ENCODE measurements at regions not wholly inside any gene's neighbourhood (a gene's known extent, or its start where the extent isn't known, plus 50 kb on each side); places are given as distances from the start of the nearest gene placed in this dataset.

- no peaks in the 10 kb centered on the region for H3K79me1 ChIP-seq (ENCODE audit: low read depth in 1 of 2, low read length in 2 of 2)
- CTCF ChIA-PET = no interaction called here
- BruUV-seq (replicated peaks) = no TSS peak
Observed at GRCh38 chr4:10303291-10303690, 153.9 kb downstream of the ZNF518B start.

More at GRCh38 chr4:10303291-10303690, 153.9 kb downstream of the ZNF518B start:
- TF ChIP-seq MAZ (IDR thresholded peaks at IDR 0.05; ENCODE audit: borderline replicate concordance, low read depth, low read length) = no peak
- no peak for TF ChIP-seq RAD21 (IDR thresholded peaks at IDR 0.05; ENCODE audit: low read length)
- no peak for TF ChIP-seq ELK1 (IDR thresholded peaks at IDR 0.05; ENCODE audit: borderline replicate concordance, low read depth, low read length)
- TF ChIP-seq SMC3 (IDR thresholded peaks at IDR 0.05; ENCODE audit: low read depth, low read length) = no peak
- TF ChIP-seq FOS (IDR thresholded peaks at IDR 0.05; ENCODE audit: low read depth, low read length) = no peak
- no peak for TF ChIP-seq CTCF (conservative IDR thresholded peaks at IDR 0.05; ENCODE audit: low read depth, low read length)
- no peak for TF ChIP-seq RFX5 (IDR thresholded peaks at IDR 0.05; ENCODE audit: low read depth, low read length)
- no peak for TF ChIP-seq MAFK (IDR thresholded peaks at IDR 0.05; ENCODE audit: low read depth, low read length)
- TF ChIP-seq MXI1 (IDR thresholded peaks at IDR 0.05; ENCODE audit: borderline replicate concordance, low read depth, low read length) = no peak
- TF ChIP-seq NFE2L2 (IDR thresholded peaks at IDR 0.05; ENCODE audit: low read depth, low read length) = no peak
- TF ChIP-seq CEBPB (IDR thresholded peaks at IDR 0.05; ENCODE audit: low read depth, low read length) = no peak
- Histone ChIP-seq H4K91ac (ENCODE audit: insufficient read depth, low read depth, low read length) (no peak overlapping the region), H3K4me1 (ENCODE audit: control insufficient read depth, insufficient read depth, low read length) (no peaks in the 10 kb centered on the region), H3K9me1 (ENCODE audit: insufficient read depth, low read length) (no peaks in the 10 kb centered on the region), H2BK20ac (ENCODE audit: low read depth, low read length) (no peak overlapping the region), H3K4me2 (ENCODE audit: low read depth, low read length) (no peak overlapping the region), H2AK9ac (replicated peaks; ENCODE audit: low read depth, low read length, poor library complexity) (no peak overlapping the region), H2BK15ac (ENCODE audit: low read depth, low read length) (no peak overlapping the region), H3K23ac (ENCODE audit: low read depth, low read length) (no peak overlapping the region), H2AFZ (replicated peaks; ENCODE audit: low read length, poor library complexity) (no peak overlapping the region), H3K36me3 (ENCODE audit: control insufficient read depth, insufficient read depth, low read length) (no peaks in the 10 kb centered on the region), H3K18ac (ENCODE audit: low read depth, low read length) (no peak overlapping the region), H3K27ac (ENCODE audit: insufficient read depth, low read length) (no peak overlapping the region), H3K9ac (ENCODE audit: low read depth, low read length) (no peak overlapping the region), H3K56ac (ENCODE audit: extremely low read depth, insufficient read depth, low read length) (no peak overlapping the region), H2BK5ac (ENCODE audit: low read depth, low read length, poor library complexity, severe bottlenecking) (no peak overlapping the region), H4K5ac (ENCODE audit: low read depth, low read length) (no peak overlapping the region), H3K27me3 (ENCODE audit: control insufficient read depth, insufficient read depth, low read length) (no peaks in the 10 kb centered on the region), H4K20me1 (ENCODE audit: insufficient read depth, low read length) (no peaks in the 10 kb centered on the region), H3K14ac (replicated peaks; ENCODE audit: low read depth, low read length) (no peak overlapping the region), H3K4ac (ENCODE audit: low read depth, low read length) (no peak overlapping the region), H4K8ac (ENCODE audit: low read depth in 2 of 2, low read length in 2 of 2) (no peak overlapping the region), H2AK5ac (ENCODE audit: low read depth, low read length) (no peak overlapping the region), H3K9me3 (ENCODE audit: control insufficient read depth, insufficient read depth, low read length) (no peaks in the 10 kb centered on the region), H2BK120ac (ENCODE audit: low read depth, low read length) (no peak overlapping the region), H3K4me3 (ENCODE audit: insufficient read depth, low read depth, low read length) (no peak overlapping the region)
- in situ Hi-C loops (cut with MboI; ENCODE audit: low sequenced_read_pairs) = no loop called here
- dilution Hi-C loops (cut with HindIII; ENCODE audit: low sequenced_read_pairs, unreplicated experiment) = no loop called here
- POLR2A ChIA-PET (ENCODE audit: unreplicated experiment) = no interaction called here
- WGBS, 2 experiments (ENCODE audit: extremely low coverage in 2 of 2, insufficient read length in 1 of 2) = 26% methylated on average over 3 of the region's 4 CpGs; no CpG with 5 or more reads in 1 of the 2 experiments
- ATAC-seq (ENCODE audit: low read depth) (no peak), DNase-seq (no peak)
- intact Hi-C loops (cut with micrococcal nuclease) = no loop called here
